Progenitor cell of endocrine pancreas (in vitro differentiated cells): ENCODE measurements at regions not wholly inside any gene's neighbourhood (a gene's known extent, or its start where the extent isn't known, plus 50 kb on each side); places are given as distances from the start of the nearest gene placed in this dataset.
"Not testable (repeated sequence)": the region's sequence is repeated elsewhere in the genome, so short reads cannot be mapped to it uniquely, and the experiment has no call there.

ENCODE experiments used
- DNase-seq: peaks from one replicate; pipeline ENCODE4 v3.0.0; 2021; ENCODE audit warnings: low spot score; ENCODE audit not compliant: unreplicated experiment
- H3K27ac Mint-ChIP-seq: 2 replicates; pipeline ENCODE4 v1.8.0; 2021; ENCODE audit warnings: mild to moderate bottlenecking, moderate library complexity, mixed read lengths
- H3K27me3 Mint-ChIP-seq: 2 replicates; pipeline ENCODE4 v1.8.0; 2021; ENCODE audit warnings: mixed read lengths
- H3K36me3 Mint-ChIP-seq: 2 replicates; pipeline ENCODE4 v1.8.0; 2022; ENCODE audit warnings: mixed read lengths; ENCODE audit not compliant: insufficient read depth
- H3K4me1 Mint-ChIP-seq: 2 replicates; pipeline ENCODE4 v1.8.0; 2021; ENCODE audit warnings: low read depth, mixed read lengths
- H3K4me3 Mint-ChIP-seq: 2 replicates; pipeline ENCODE4 v1.8.0; 2021; ENCODE audit warnings: low read depth, mild to moderate bottlenecking, moderate library complexity, mixed read lengths
- H3K9me3 Mint-ChIP-seq: 2 replicates; pipeline ENCODE4 v1.8.0; 2021; ENCODE audit warnings: low read depth, mixed read lengths
- CTCF ChIP-seq: fragments of 200-600 bp; sonication (generic); IDR thresholded peaks from one replicate; pipeline ENCODE4 v1.5.0; 2021; ENCODE audit warnings: antibody characterized with exemption, mild to moderate bottlenecking; ENCODE audit not compliant: unreplicated experiment

DNA sequence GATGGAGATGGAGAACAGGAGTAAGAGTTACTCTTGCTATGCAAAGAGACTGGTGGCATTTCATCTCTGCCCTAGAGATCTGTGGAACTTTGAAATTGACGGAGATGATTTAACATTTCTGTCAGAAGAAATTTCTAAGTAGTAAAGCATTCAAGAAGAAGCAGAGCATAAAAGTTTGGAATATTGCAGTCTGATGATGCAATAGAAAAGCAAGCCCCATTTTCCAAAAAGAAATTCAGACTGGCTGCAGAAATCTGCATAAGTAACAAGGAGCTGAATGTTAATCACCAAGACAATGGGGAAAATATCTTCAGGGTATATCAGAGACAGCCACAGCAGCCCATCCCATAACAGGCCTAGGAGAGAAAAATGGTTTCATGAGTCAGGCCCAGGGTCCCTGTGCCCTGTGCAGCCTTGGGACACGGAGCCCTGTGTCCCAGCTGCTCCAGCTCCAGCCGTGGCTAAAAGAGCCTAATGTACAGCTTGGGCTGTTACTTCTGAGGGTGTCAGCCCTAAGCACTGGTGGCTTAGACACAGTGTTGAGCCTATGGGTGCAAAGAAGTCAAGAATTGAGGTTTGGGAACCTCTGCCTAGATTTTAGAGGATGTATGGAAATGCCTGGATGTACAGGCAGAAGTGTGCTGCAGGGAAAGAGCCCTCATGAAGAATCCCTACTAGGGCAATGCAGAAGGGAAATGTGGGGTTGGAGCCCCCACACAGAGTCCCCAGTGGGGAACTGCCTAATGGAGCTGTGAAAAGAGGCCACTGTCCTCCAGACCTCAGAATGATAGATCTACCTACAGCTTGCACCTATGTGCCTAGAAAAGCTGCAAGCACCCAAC lies 616.6 kb downstream of the SLC16A7 start:
- peaks cover 2% of the 10 kb centered on the region for H3K4me1 Mint-ChIP-seq
- TF ChIP-seq CTCF: no peak

GRCh38 chr12:60213272-60213671 lies 617.4 kb downstream of the SLC16A7 start:
- H3K9me3 Mint-ChIP-seq, H3K4me3 Mint-ChIP-seq, H3K27me3 Mint-ChIP-seq, DNase-seq, H3K4me1 Mint-ChIP-seq, H3K36me3 Mint-ChIP-seq, H3K27ac Mint-ChIP-seq: not testable (repeated sequence)

More for the DNA sequence above, 616.6 kb downstream of the SLC16A7 start:
- DNase-seq: no peak
- no peaks in the 10 kb centered on the region for H3K27me3 Mint-ChIP-seq
- no peak overlapping the region for H3K4me3 Mint-ChIP-seq
- H3K27ac Mint-ChIP-seq: no peak overlapping the region
- H3K9me3 Mint-ChIP-seq: peaks cover 9% of the 10 kb centered on the region
- no peaks in the 10 kb centered on the region for H3K36me3 Mint-ChIP-seq

DNA sequence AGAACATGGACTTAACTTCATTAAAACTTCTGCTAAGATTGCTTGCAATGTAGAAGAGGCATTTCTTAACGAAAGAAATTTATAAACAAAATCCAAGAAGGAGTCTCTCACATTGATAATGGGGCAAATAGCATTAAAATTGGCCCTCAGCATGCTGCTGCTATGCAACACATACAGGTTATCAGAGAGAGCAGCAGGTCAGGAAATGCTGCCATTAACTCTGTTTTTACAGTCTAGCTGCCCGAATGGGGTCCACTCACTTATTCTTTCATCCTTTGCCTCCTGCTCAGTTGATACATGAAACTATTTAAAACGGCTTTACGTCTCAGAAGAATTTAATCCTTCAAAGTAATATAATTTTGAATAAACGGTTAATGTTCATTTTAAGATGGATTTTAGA lies 620.4 kb downstream of the SLC16A7 start:
- no peaks in the 10 kb centered on the region for H3K36me3 Mint-ChIP-seq
- H3K9me3 Mint-ChIP-seq: peaks cover 9% of the 10 kb centered on the region
- no peak for TF ChIP-seq CTCF
- no peak overlapping the region for H3K4me3 Mint-ChIP-seq
- DNase-seq: no peak
- no peaks in the 10 kb centered on the region for H3K27me3 Mint-ChIP-seq
- H3K4me1 Mint-ChIP-seq: peaks cover 2% of the 10 kb centered on the region
- H3K27ac Mint-ChIP-seq: no peak overlapping the region

- no peaks in the 10 kb centered on the region for H3K36me3 Mint-ChIP-seq
- DNase-seq: no peak
- no peak overlapping the region for H3K4me3 Mint-ChIP-seq
- no peak for TF ChIP-seq CTCF
- no peaks in the 10 kb centered on the region for H3K27me3 Mint-ChIP-seq
- H3K9me3 Mint-ChIP-seq: peaks cover 6% of the 10 kb centered on the region
- no peaks in the 10 kb centered on the region for H3K4me1 Mint-ChIP-seq
- no peak overlapping the region for H3K27ac Mint-ChIP-seq
These were observed 627.4 kb downstream of the SLC16A7 start for GRCh38 chr12:60223242-60223641.

DNA sequence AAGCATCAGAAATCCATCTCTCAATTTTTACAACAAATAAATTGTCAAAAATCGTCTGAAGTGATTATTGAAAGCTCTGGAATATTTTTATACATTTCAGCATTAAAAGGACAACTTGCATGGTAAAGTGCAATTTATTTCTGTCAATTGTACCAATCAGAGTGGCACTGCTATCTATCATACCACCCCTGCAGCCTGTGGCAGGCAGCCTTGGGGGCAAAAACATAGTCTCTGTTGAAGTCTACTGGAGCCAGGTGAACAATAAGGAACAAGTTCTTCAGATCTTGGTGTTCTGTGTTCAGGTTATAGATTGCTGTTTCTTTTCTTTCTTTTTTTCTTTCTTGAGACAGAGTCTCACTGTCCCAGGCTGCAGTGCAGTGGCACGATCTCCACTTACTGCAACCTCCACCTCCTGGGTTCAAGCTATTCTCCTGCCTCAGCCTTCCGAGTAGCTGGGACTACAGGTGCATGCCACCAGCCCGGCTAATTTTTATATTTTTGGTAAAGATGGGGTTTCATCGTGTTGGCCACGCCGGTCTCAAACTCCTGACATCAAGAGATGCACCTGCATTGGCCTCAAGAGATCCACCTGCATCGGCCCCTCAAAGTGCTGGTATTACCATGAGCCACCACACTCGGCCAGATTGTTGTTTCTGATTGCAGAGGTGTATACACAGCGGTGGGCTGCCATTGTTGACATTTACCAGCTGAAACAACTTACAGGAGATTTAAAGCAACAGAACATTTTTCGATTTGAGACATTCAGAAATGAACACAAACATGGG lies 629.6 kb downstream of the SLC16A7 start:
- H3K4me3 Mint-ChIP-seq: no peak overlapping the region
- TF ChIP-seq CTCF: no peak
- H3K36me3 Mint-ChIP-seq: no peaks in the 10 kb centered on the region
- H3K27ac Mint-ChIP-seq: no peak overlapping the region
- DNase-seq: no peak
- H3K4me1 Mint-ChIP-seq: no peaks in the 10 kb centered on the region
- peaks cover 6% of the 10 kb centered on the region for H3K9me3 Mint-ChIP-seq
- H3K27me3 Mint-ChIP-seq: no peaks in the 10 kb centered on the region
